BJ (cell line): ENCODE measurements at regions not wholly inside any gene's neighbourhood (a gene's known extent, or its start where the extent isn't known, plus 50 kb on each side); places are given as distances from the start of the nearest gene placed in this dataset.

Experiments used
- CTCF ChIA-PET: fragments of 350-600 bp; formaldehyde crosslinking; extraction: SDS; loops from one replicate; lab custom pipeline; 2021; ENCODE audit warnings: antibody characterized with exemption, inconsistent platforms; lab: Yijun Ruan, JAX
- POLR2A ChIA-PET: fragments of 300-600 bp; sonication (Branson Sonifier 250); formaldehyde crosslinking; extraction: SDS; loops from one replicate; lab custom pipeline; 2021; ENCODE audit warnings: antibody characterized with exemption; lab: Charles Lee
- DNase-seq: peaks from one replicate; pipeline ENCODE4 v3.0.0-alpha.2; 2011; ENCODE audit warnings: low read depth
- H3K27me3 ChIP-seq: 2 replicates; pipeline ENCODE4 v1.6.0; 2011; ENCODE audit warnings: low read length; ENCODE audit not compliant: control insufficient read depth, insufficient read depth
- H3K36me3 ChIP-seq: 2 replicates; pipeline ENCODE4 v1.5.1; 2011; ENCODE audit warnings: low read length; ENCODE audit not compliant: control insufficient read depth, insufficient read depth
- H3K4me3 ChIP-seq: 2 replicates; pipeline ENCODE4 v1.5.1; 2011; ENCODE audit warnings: low read depth, mild to moderate bottlenecking, control low read depth, low read length
- CTCF ChIP-seq: IDR thresholded peaks from 2 replicates; pipeline ENCODE4 v1.5.1; 2011; ENCODE audit warnings: low read depth, mild to moderate bottlenecking, control low read depth, inconsistent platforms, low read length, moderate library complexity; ENCODE audit not compliant: insufficient read depth

DNA sequence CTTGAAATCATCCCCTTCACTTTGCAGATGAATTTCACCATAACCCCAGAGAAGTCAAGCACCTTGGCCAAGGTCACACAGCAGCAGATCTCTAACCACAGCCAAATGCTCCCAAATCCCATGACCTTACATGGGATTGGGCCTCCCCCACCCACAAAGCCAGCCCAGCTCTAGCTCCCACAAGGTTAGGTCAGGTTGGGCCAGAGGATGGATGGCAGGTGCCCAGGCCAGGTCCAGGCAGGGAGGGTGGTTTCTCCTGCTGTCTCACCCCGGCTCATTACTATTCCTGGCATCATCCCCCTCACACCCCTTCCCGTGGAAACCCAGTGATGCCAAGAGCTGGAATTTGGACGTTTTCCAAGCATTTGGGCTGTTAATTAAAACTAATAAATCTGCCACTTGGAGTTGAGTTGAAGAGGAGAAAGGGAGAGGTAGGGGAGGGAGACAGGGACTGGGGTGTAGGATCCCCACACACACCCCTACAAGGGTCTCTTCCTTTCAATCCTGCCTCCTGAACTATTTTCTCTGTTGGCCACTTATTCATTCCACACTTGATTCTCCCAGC is 181.6 kb downstream of the TMEM132E start:
- no peak for DNase-seq
- H3K4me3 ChIP-seq = no peak overlapping the region
- no peaks in the 10 kb centered on the region for H3K36me3 ChIP-seq
- ChIA-PET POLR2A (no interaction called here), CTCF (no interaction called here)
- no peak for TF ChIP-seq CTCF
- H3K27me3 ChIP-seq = no peaks in the 10 kb centered on the region

- POLR2A ChIA-PET = no interaction called here
- TF ChIP-seq CTCF = no peak
- CTCF ChIA-PET = no interaction called here
These were observed 179.3 kb downstream of the TMEM132E start for GRCh38 chr17:34758718-34759117.

DNA sequence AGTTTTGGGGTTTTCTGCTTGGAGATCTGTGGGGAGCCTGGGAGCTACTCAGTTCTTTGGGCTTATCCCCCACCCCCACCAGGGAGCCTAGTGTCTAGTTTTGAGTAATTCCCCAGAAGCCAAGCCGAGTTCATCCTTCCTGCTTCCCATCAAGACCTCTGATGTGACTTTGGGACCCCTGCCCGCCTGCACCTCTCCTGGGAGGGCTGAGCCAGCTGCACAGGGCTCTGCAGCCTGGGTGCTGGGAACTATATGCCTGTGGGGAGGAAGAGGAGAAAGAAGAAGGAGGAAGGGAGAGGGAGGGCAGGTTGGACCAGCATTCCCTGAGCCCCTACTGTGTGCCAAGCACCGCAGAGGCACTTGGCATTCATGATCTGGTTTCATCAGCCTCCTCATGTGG is 178.9 kb downstream of the TMEM132E start:
- ChIA-PET CTCF (no interaction called here), POLR2A (no interaction called here)
- no peaks in the 10 kb centered on the region for H3K27me3 ChIP-seq
- no peaks in the 10 kb centered on the region for H3K36me3 ChIP-seq
- DNase-seq = no peak
- no peak overlapping the region for H3K4me3 ChIP-seq
- TF ChIP-seq CTCF = no peak

More at GRCh38 chr17:34758718-34759117, 179.3 kb downstream of the TMEM132E start:
- DNase-seq = no peak
- Histone ChIP-seq H3K27me3 (no peaks in the 10 kb centered on the region), H3K4me3 (no peak overlapping the region), H3K36me3 (no peaks in the 10 kb centered on the region)

- ChIA-PET CTCF (no interaction called here), POLR2A (no interaction called here)
- Histone ChIP-seq H3K4me3 (no peak overlapping the region), H3K36me3 (no peaks in the 10 kb centered on the region), H3K27me3 (no peaks in the 10 kb centered on the region)
- no peak for TF ChIP-seq CTCF
- no peak for DNase-seq
These were observed 178.2 kb downstream of the TMEM132E start for GRCh38 chr17:34757611-34758010.

GRCh38 chr17:34757106-34757505 is 177.7 kb downstream of the TMEM132E start:
- CTCF ChIA-PET = no interaction called here
- no peak for TF ChIP-seq CTCF

More at GRCh38 chr17:34757106-34757505, 177.7 kb downstream of the TMEM132E start:
- POLR2A ChIA-PET = no interaction called here
- no peaks in the 10 kb centered on the region for H3K27me3 ChIP-seq
- no peak overlapping the region for H3K4me3 ChIP-seq
- no peak for DNase-seq
- H3K36me3 ChIP-seq = no peaks in the 10 kb centered on the region
